ENCODE measurements at regions not wholly inside any gene's neighbourhood (a gene's known extent, or its start where the extent isn't known, plus 50 kb on each side); places are given as distances from the start of the nearest gene placed in this dataset.

DNA sequence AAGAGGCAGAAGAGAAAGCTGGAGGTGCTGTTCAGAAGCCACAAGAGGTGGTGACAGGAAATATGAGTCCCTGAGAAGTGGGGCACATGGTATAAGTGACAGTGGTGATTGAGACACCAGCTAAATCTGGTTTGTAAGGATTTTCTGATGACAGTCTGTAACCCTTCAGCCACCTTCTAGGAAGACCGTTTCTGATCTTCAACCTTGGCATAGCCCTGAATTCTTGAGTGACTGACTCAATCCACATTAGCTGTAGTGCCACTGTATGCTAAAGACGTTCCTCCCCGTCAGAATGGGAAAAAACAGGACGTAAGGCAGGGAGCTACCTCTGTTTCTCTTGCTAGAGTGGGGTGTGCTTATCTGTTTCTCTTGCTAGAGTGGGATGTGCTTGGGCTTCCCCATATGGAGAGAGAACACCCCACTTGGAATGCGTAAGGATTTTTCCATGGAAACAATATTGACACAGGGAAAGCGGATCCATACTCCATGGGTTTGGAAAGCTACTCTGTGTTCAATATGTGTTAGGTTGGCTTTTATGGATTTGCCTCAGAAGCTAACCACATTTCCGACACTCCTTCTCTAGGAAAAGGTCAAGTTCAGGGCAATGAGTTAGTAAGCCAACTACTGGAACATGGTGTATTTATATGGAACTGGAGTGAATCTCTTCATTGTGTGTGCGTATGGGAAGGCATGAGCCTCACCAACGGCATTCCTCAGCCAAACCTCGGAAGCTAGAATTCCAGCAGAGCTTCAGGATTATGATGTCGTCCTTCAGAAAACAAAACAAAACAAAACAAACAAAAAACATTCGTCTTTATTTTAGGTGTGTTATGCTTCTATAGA, 948.8 kb upstream of the SLC10A2 start:
- TF ChIP-seq, protein P1, sequence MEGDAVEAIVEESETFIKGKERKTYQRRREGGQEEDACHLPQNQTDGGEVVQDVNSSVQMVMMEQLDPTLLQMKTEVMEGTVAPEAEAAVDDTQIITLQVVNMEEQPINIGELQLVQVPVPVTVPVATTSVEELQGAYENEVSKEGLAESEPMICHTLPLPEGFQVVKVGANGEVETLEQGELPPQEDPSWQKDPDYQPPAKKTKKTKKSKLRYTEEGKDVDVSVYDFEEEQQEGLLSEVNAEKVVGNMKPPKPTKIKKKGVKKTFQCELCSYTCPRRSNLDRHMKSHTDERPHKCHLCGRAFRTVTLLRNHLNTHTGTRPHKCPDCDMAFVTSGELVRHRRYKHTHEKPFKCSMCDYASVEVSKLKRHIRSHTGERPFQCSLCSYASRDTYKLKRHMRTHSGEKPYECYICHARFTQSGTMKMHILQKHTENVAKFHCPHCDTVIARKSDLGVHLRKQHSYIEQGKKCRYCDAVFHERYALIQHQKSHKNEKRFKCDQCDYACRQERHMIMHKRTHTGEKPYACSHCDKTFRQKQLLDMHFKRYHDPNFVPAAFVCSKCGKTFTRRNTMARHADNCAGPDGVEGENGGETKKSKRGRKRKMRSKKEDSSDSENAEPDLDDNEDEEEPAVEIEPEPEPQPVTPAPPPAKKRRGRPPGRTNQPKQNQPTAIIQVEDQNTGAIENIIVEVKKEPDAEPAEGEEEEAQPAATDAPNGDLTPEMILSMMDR (IDR thresholded peaks at IDR 0.05), result no peak
- TF ChIP-seq POLR2A (IDR thresholded peaks at IDR 0.05), result no peak

Data from lower leg skin (tissue), 3 donors.